Prostate gland (tissue), 2 donors: ENCODE measurements at regions not wholly inside any gene's neighbourhood (a gene's known extent, or its start where the extent isn't known, plus 50 kb on each side); places are given as distances from the start of the nearest gene placed in this dataset.

ENCODE experiments used
- DNase-seq: peaks from one replicate; pipeline ENCODE4 v3.0.0-alpha.2; 2019; ENCODE audit warnings: low spot score
- H3K27ac ChIP-seq, 2 donors: fragments of 200-600 bp; sonication (generic); 2 replicates each; pipeline ENCODE4 v1.5.1; 2017 to 2019
- H3K27me3 ChIP-seq: fragments of 200-600 bp; sonication (generic); replicated peaks from 2 replicates; pipeline ENCODE4 v1.5.1; 2019; ENCODE audit not compliant: insufficient read depth
- H3K36me3 ChIP-seq, 2 donors: fragments of 200-600 bp; sonication (generic); 1 replicate in 1 of 2; 2 replicates in 1 of 2; pipeline versions ENCODE4 v1.5.1 to v1.8.1; 2017 to 2019
- H3K4me1 ChIP-seq: fragments of 200-600 bp; sonication (generic); replicated peaks from 2 replicates; pipeline ENCODE4 v1.5.1; 2019
- H3K4me3 ChIP-seq, 2 donors: fragments of 200-600 bp; sonication (generic); 2 replicates each; pipeline ENCODE4 v1.5.1; 2017 to 2019
- H3K9me3 ChIP-seq: fragments of 200-600 bp; sonication (generic); 2 replicates; pipeline ENCODE4 v1.5.1; 2017
- POLR2A ChIP-seq: fragments of 450-650 bp; IDR thresholded peaks from one replicate; pipeline ENCODE4 v1.6.1; 2016; ENCODE audit warnings: antibody characterized with exemption, mild to moderate bottlenecking
- POLR2AphosphoS5 ChIP-seq: sonication (generic); formaldehyde crosslinking; IDR thresholded peaks from one replicate; pipeline ENCODE4 v1.6.1; 2017; ENCODE audit warnings: antibody characterized with exemption
- WGBS: methylation state at CpG from one replicate; pipeline ENCODE4 v1.1.5; 2018; 5-methylcytosine and 5-hydroxymethylcytosine counted together
- intact Hi-C: fragments of 100-400 bp; cut with DNase I; formaldehyde crosslinking; loops from one replicate; pipeline ENCODE4 v1.14.2; 2022
- TF ChIP-seq, protein P1 (sequence below), 4 experiments: fragments of 200-600 bp in 2 of 4; fragments of 450-650 bp in 2 of 4; sonication (generic) in 2 of 4; IDR thresholded peaks; 1 replicate in 3 of 4; 2 replicates in 1 of 4; pipeline ENCODE4 v1.5.1; 2016 to 2019; ENCODE audit warnings: antibody characterized with exemption in 4 of 4, mild to moderate bottlenecking in 2 of 4, moderate library complexity in 2 of 4

DNA sequence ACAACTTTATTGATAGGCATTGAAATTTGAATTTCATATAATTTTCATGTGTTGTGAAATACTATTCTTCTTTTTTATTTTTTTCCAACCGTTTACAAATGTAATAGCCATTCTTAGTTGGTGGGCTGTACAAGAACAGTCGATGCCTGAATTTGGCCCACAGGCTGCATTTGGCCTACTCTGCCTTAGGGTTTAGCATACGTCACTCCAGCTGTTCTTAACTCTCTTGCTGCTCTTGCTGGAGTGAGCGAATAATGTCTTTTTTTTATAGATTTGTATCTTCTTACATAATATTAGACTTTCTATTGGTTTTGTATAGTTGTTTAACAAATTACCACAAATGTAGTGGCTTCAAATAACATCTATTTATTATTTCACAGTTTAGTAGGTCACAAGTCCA is 163.4 kb upstream of the MKI67 start:
- no peak overlapping the region for H3K4me3 ChIP-seq
- no peak for DNase-seq
- no peaks in the 10 kb centered on the region for H3K9me3 ChIP-seq
- intact Hi-C loops = no loop called here
- no peaks in the 10 kb centered on the region for H3K36me3 ChIP-seq
- no peaks in the 10 kb centered on the region for H3K4me1 ChIP-seq
- no peak for TF ChIP-seq POLR2AphosphoS5
- no peak for TF ChIP-seq POLR2A
- TF ChIP-seq, protein P1, sequence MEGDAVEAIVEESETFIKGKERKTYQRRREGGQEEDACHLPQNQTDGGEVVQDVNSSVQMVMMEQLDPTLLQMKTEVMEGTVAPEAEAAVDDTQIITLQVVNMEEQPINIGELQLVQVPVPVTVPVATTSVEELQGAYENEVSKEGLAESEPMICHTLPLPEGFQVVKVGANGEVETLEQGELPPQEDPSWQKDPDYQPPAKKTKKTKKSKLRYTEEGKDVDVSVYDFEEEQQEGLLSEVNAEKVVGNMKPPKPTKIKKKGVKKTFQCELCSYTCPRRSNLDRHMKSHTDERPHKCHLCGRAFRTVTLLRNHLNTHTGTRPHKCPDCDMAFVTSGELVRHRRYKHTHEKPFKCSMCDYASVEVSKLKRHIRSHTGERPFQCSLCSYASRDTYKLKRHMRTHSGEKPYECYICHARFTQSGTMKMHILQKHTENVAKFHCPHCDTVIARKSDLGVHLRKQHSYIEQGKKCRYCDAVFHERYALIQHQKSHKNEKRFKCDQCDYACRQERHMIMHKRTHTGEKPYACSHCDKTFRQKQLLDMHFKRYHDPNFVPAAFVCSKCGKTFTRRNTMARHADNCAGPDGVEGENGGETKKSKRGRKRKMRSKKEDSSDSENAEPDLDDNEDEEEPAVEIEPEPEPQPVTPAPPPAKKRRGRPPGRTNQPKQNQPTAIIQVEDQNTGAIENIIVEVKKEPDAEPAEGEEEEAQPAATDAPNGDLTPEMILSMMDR (IDR thresholded peaks at IDR 0.05) = no peak
- WGBS = 95% methylated on average over 4 of the region's 4 CpGs
- no peak overlapping the region for H3K27ac ChIP-seq
- H3K27me3 ChIP-seq = peaks cover 21% of the 10 kb centered on the region

DNA sequence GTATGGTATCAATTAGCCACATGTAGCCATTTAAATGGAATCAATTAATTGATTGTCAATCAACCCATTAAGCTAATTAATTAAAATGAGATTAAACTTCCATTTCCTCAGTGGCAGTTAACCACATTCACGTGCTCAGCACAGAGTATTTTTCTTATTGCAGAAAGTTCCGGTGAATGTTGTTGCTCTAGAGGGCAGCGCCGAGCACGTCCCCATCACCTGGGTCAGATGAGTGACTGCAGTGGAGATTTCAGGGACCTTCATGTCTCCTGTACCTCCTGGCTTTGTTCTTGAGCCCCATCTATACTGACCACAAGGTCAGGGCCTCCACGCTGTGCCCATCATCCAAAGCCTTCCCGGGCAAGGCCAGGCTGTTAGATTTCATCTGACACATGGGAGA is 168.8 kb upstream of the MKI67 start:
- Histone ChIP-seq H3K4me1 (no peaks in the 10 kb centered on the region), H3K27me3 (no peaks in the 10 kb centered on the region), H3K27ac (no peak overlapping the region), H3K9me3 (no peaks in the 10 kb centered on the region), H3K4me3 (no peak overlapping the region), H3K36me3 (no peaks in the 10 kb centered on the region)
- DNase-seq = no peak
- WGBS = 82% methylated on average over 7 of the region's 7 CpGs
- TF ChIP-seq POLR2A (no peak), POLR2AphosphoS5 (no peak)
- TF ChIP-seq, protein P1 (IDR thresholded peaks at IDR 0.05) = no peak
- intact Hi-C loops = no loop called here

DNA sequence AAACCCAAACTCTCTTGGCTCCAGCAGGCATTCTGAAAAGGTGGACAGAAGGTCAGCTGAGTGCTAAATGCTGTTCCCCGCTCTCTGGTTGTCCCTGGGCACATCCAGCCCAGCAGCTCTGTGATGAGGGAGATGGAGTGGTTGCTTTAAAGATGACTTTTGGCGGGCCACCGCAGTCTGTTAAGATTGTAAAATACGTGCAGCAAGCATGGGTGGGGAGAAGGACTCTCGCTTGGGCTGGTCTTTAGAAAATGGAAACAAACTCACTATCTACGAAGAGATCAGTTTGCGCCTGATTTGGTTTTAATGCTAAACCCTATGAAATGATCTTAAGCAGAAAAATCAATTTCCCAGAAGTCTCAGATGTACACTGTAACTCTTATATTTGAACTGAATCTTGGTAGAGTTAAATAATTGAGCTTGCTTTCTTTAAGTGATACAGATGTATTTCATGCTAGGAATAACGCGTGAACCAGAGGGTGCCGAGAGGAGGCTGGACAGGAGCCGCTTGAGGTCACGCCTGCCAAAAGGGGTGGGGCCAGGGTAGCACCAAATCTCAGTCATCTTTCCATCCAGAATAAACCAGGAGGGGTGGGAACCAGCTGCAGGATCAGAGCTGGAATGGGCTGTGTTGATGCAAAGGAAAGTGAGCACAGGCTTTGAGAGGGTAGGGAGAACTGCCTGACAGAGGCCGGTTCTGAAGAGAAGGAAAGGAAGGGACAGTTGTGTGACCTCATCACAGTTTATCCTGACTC is 170.2 kb upstream of the MKI67 start:
- H3K9me3 ChIP-seq = no peaks in the 10 kb centered on the region
- TF ChIP-seq POLR2A (no peak), POLR2AphosphoS5 (no peak)
- TF ChIP-seq, protein P1 (IDR thresholded peaks at IDR 0.05) = no peak
- intact Hi-C loops = no loop called here
- no peaks in the 10 kb centered on the region for H3K36me3 ChIP-seq
- H3K27ac ChIP-seq = no peak overlapping the region
- H3K27me3 ChIP-seq = no peaks in the 10 kb centered on the region
- no peaks in the 10 kb centered on the region for H3K4me1 ChIP-seq
- DNase-seq = no peak
- 61% methylated on average over 13 of the region's 13 CpGs for WGBS
- H3K4me3 ChIP-seq = no peak overlapping the region

DNA sequence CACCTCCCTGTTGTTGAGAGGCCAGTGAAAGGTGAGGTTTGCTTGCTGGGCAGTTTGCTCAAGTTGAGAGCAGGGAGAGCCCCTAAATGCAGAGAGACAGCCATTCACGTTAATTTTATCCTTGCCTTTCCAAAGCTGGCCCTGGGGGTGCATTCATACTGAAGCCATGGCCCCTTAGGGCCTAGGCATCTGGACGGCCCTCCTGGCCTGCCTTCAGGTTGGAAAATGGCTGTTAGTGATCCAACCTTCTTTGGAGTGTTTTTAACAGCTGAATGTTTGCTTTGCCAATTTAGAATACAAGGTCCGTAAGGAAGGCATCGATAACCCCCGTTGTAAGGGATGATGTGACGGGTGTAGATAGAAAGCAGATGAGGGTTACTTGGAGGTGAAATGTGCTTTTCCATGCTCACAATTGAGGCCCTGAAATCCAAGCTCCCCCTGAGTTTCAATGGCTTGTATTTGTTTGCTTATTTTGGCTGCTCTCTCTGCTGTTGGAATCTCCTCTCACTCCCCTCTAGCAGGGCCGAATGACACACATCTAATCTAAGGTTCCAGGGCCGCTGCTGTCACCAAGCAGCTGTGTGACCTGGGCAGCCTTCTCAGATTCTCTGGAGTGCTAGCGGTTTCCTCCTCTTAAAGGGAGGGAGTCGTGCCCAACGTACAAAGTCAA is 171.6 kb upstream of the MKI67 start:
- no peak for DNase-seq
- no peaks in the 10 kb centered on the region for H3K27me3 ChIP-seq
- H3K4me1 ChIP-seq = no peaks in the 10 kb centered on the region
- H3K27ac ChIP-seq = no peak overlapping the region
- H3K9me3 ChIP-seq = no peaks in the 10 kb centered on the region
- no peak overlapping the region for H3K4me3 ChIP-seq
- H3K36me3 ChIP-seq = no peaks in the 10 kb centered on the region
- 55% methylated on average over 11 of the region's 11 CpGs for WGBS
- TF ChIP-seq, protein P1 (IDR thresholded peaks at IDR 0.05) = no peak
- TF ChIP-seq POLR2AphosphoS5 = no peak
- TF ChIP-seq POLR2A = no peak
- intact Hi-C loops = no loop called here

DNA sequence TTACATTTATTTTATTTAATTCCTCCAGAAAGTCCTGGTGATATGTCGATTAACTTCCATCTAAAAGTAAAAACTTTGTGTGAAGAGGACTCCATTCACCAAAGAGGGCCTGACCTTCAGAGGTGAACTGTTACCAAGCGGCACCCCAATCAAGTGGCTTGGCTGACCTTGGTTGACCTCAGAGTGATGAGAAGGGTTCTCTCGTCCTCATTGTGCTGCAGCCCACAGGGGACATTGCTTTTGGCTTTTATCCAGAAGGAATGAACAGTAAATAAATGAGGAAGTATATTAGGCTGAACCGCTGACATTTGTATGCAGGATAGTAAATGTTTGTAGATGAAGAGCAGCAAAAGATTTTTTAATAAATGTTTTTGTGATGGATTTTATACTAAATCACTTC is 172.4 kb upstream of the MKI67 start:
- TF ChIP-seq POLR2AphosphoS5 (no peak), POLR2A (no peak)
- TF ChIP-seq, protein P1 (IDR thresholded peaks at IDR 0.05) = no peak
- Histone ChIP-seq H3K27me3 (no peaks in the 10 kb centered on the region), H3K4me1 (no peaks in the 10 kb centered on the region), H3K27ac (no peak overlapping the region), H3K9me3 (no peaks in the 10 kb centered on the region), H3K4me3 (no peak overlapping the region), H3K36me3 (no peaks in the 10 kb centered on the region)
- intact Hi-C loops = no loop called here
- 87% methylated on average over 4 of the region's 4 CpGs for WGBS
- no peak for DNase-seq
